HL-60 (cell line): ENCODE measurements at regions not wholly inside any gene's neighbourhood (a gene's known extent, or its start where the extent isn't known, plus 50 kb on each side); places are given as distances from the start of the nearest gene placed in this dataset.

ENCODE experiments used
- GABPA ChIP-seq: IDR thresholded peaks from 2 replicates; pipeline ENCODE4 v1.6.1; 2012; ENCODE audit warnings: low read depth
- TF ChIP-seq, protein P1 (sequence below): IDR thresholded peaks from one replicate; pipeline ENCODE4 v1.5.1; 2011; ENCODE audit warnings: low read length, control low read depth, inconsistent platforms; ENCODE audit not compliant: insufficient read depth
- TF ChIP-seq, protein P2 (sequence below): IDR thresholded peaks from 2 replicates; pipeline ENCODE4 v1.6.1; 2012; ENCODE audit warnings: low read depth; ENCODE audit not compliant: insufficient replicate concordance

DNA sequence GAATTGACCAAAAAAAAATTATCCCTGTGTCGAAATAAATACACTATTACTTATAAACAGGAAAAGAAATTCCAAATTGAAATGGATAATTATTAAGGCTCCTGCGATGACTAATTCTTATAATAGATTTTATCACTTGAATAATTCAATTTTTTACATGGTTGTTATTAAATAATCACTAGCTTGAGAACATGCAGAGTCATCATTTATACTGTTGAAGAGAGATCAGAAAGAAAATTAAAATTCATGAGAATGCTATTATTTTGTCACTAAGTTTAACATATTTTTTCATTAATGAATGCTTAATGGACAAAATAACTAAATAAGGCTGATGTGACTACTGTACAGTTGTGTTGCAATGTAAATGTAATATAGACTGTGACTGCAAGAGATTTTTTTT, 1011.3 kb upstream of the C9orf72 start:
- TF ChIP-seq, protein P1, sequence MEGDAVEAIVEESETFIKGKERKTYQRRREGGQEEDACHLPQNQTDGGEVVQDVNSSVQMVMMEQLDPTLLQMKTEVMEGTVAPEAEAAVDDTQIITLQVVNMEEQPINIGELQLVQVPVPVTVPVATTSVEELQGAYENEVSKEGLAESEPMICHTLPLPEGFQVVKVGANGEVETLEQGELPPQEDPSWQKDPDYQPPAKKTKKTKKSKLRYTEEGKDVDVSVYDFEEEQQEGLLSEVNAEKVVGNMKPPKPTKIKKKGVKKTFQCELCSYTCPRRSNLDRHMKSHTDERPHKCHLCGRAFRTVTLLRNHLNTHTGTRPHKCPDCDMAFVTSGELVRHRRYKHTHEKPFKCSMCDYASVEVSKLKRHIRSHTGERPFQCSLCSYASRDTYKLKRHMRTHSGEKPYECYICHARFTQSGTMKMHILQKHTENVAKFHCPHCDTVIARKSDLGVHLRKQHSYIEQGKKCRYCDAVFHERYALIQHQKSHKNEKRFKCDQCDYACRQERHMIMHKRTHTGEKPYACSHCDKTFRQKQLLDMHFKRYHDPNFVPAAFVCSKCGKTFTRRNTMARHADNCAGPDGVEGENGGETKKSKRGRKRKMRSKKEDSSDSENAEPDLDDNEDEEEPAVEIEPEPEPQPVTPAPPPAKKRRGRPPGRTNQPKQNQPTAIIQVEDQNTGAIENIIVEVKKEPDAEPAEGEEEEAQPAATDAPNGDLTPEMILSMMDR = no peak
- TF ChIP-seq, protein P2, sequence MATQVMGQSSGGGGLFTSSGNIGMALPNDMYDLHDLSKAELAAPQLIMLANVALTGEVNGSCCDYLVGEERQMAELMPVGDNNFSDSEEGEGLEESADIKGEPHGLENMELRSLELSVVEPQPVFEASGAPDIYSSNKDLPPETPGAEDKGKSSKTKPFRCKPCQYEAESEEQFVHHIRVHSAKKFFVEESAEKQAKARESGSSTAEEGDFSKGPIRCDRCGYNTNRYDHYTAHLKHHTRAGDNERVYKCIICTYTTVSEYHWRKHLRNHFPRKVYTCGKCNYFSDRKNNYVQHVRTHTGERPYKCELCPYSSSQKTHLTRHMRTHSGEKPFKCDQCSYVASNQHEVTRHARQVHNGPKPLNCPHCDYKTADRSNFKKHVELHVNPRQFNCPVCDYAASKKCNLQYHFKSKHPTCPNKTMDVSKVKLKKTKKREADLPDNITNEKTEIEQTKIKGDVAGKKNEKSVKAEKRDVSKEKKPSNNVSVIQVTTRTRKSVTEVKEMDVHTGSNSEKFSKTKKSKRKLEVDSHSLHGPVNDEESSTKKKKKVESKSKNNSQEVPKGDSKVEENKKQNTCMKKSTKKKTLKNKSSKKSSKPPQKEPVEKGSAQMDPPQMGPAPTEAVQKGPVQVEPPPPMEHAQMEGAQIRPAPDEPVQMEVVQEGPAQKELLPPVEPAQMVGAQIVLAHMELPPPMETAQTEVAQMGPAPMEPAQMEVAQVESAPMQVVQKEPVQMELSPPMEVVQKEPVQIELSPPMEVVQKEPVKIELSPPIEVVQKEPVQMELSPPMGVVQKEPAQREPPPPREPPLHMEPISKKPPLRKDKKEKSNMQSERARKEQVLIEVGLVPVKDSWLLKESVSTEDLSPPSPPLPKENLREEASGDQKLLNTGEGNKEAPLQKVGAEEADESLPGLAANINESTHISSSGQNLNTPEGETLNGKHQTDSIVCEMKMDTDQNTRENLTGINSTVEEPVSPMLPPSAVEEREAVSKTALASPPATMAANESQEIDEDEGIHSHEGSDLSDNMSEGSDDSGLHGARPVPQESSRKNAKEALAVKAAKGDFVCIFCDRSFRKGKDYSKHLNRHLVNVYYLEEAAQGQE = no peak
- TF ChIP-seq GABPA = no peak
